Lower leg skin (tissue), 3 donors: ENCODE measurements at regions not wholly inside any gene's neighbourhood (a gene's known extent, or its start where the extent isn't known, plus 50 kb on each side); places are given as distances from the start of the nearest gene placed in this dataset.
"Not testable (repeated sequence)": the region's sequence is repeated elsewhere in the genome, so short reads cannot be mapped to it uniquely, and the experiment has no call there.

Experiments
- CTCF ChIP-seq, 3 donors: fragments of 450-650 bp; IDR thresholded peaks; one replicate each; pipeline ENCODE4 v1.5.1; 2016; ENCODE audit warnings: antibody characterized with exemption in 3 of 3, mild to moderate bottlenecking in 3 of 3, moderate library complexity in 2 of 3
- POLR2A ChIP-seq, 2 donors: fragments of 450-650 bp; IDR thresholded peaks; one replicate each; pipeline ENCODE4 v1.6.1; 2016 to 2017; ENCODE audit warnings: antibody characterized with exemption in 2 of 2, mild to moderate bottlenecking in 1 of 2, moderate library complexity in 1 of 2

GRCh38 chr9:39550573-39550972 lies 195.1 kb downstream of the SPATA31A1 start:
- not testable (repeated sequence) for TF ChIP-seq CTCF, POLR2A (IDR thresholded peaks at IDR 0.05)
